Left ventricle myocardium superior (tissue), 1 donor: ENCODE measurements at regions not wholly inside any gene's neighbourhood (a gene's known extent, or its start where the extent isn't known, plus 50 kb on each side); places are given as distances from the start of the nearest gene placed in this dataset.
"Not testable (repeated sequence)": the region's sequence is repeated elsewhere in the genome, so short reads cannot be mapped to it uniquely, and the experiment has no call there.

Experiments
- ATAC-seq: fragments of 200-7000 bp; cut with Tn5 transposase; one replicate; pipeline ENCODE4 v1.9.1; 2020; ENCODE audit warnings: mild to moderate bottlenecking, moderate library complexity
- DNase-seq: peaks from one replicate; pipeline ENCODE4 v3.0.0-alpha.2; 2020
- intact Hi-C: fragments of 100-400 bp; cut with micrococcal nuclease; formaldehyde crosslinking; loops from one replicate; pipeline ENCODE4 v1.11.0; 2022
- donor health status: DM: no; HTN: yes; CAD: no; lungs with severe emphysema.

GRCh38 chr1:199221371-199222150, 582.7 kb downstream of the PTPRC start:
- intact Hi-C loops, result no loop called here

GRCh38 chr1:199223936-199224335, 585.1 kb downstream of the PTPRC start:
- ATAC-seq, result no peak
- intact Hi-C loops, result no loop called here

More at GRCh38 chr1:199221371-199222150, 582.7 kb downstream of the PTPRC start:
- peak; percentile 4 for DNase-seq
- ATAC-seq, result no peak

GRCh38 chr1:199226163-199226562, 587.3 kb downstream of the PTPRC start:
- intact Hi-C loops, result no loop called here
- no peak for DNase-seq

More at GRCh38 chr1:199223936-199224335, 585.1 kb downstream of the PTPRC start:
- DNase-seq, result no peak

GRCh38 chr1:199242147-199242546, 603.3 kb downstream of the PTPRC start:
- DNase-seq (no peak), ATAC-seq (no peak)
- intact Hi-C loops, result no loop called here

More at GRCh38 chr1:199226163-199226562, 587.3 kb downstream of the PTPRC start:
- no peak for ATAC-seq

GRCh38 chr1:199242601-199243000, 603.8 kb downstream of the PTPRC start:
- DNase-seq (no peak), ATAC-seq (no peak)
- intact Hi-C loops, result no loop called here

- intact Hi-C loops, result no loop called here
- ATAC-seq (peak; percentile 65), DNase-seq (peak; percentile 45)
Measured at GRCh38 chr1:199243423-199244061, 604.7 kb downstream of the PTPRC start.

- ATAC-seq (no peak), DNase-seq (no peak)
- intact Hi-C loops, result no loop called here
Measured at GRCh38 chr1:199245946-199246345, 607.1 kb downstream of the PTPRC start.

GRCh38 chr1:199246716-199247115, 607.9 kb downstream of the PTPRC start:
- no peak for ATAC-seq
- intact Hi-C loops, result no loop called here
- DNase-seq, result no peak

- ATAC-seq (no peak), DNase-seq (no peak)
- intact Hi-C loops, result no loop called here
Measured at GRCh38 chr1:199247891-199248290, 609.1 kb downstream of the PTPRC start.

- DNase-seq, intact Hi-C loops, ATAC-seq: not testable (repeated sequence)
Measured at GRCh38 chr1:199254040-199254439, 615.2 kb downstream of the PTPRC start.

GRCh38 chr1:199261328-199261727, 622.5 kb downstream of the PTPRC start:
- intact Hi-C loops, result no loop called here
- no peak for DNase-seq
- ATAC-seq, result no peak

GRCh38 chr1:199264283-199264682, 625.4 kb downstream of the PTPRC start:
- no peak for ATAC-seq
- DNase-seq, result no peak
- intact Hi-C loops, result no loop called here

GRCh38 chr1:199264911-199265310, 626.1 kb downstream of the PTPRC start:
- intact Hi-C loops, result no loop called here
- ATAC-seq (no peak), DNase-seq (no peak)

GRCh38 chr1:199265319-199265718, 626.5 kb downstream of the PTPRC start:
- ATAC-seq (no peak), DNase-seq (no peak)
- intact Hi-C loops, result no loop called here

- no peak for ATAC-seq
- intact Hi-C loops, result no loop called here
- DNase-seq, result no peak
Measured at GRCh38 chr1:199269241-199269640, 630.4 kb downstream of the PTPRC start.

- intact Hi-C loops, result loop anchor here (10.0 kb wide), 1 partner anchor 63 kb away; no protein-coding TSS in a partner anchor
- no peak for ATAC-seq
Measured at GRCh38 chr1:199272139-199272544, 633.3 kb downstream of the PTPRC start.

GRCh38 chr1:199272628-199273086, 633.8 kb downstream of the PTPRC start:
- intact Hi-C loops, result loop anchor here (10.0 kb wide), 1 partner anchor 62 kb away; no protein-coding TSS in a partner anchor
- peak; percentile 38 for ATAC-seq
- DNase-seq, result peak; percentile 26

More at GRCh38 chr1:199272139-199272544, 633.3 kb downstream of the PTPRC start:
- DNase-seq, result no peak

GRCh38 chr1:199273837-199274379, 635.1 kb downstream of the PTPRC start:
- DNase-seq, result no peak
- ATAC-seq, result no peak
- intact Hi-C loops, result loop anchor here (10.0 kb wide), 1 partner anchor 61 kb away; no protein-coding TSS in a partner anchor

GRCh38 chr1:199279067-199279466, 640.2 kb downstream of the PTPRC start:
- intact Hi-C loops, result loop anchor here (10.0 kb wide), 1 partner anchor 56 kb away; no protein-coding TSS in a partner anchor
- ATAC-seq (no peak), DNase-seq (no peak)
